GM19395 (cell line): ENCODE measurements at regions not wholly inside any gene's neighbourhood (a gene's known extent, or its start where the extent isn't known, plus 50 kb on each side); places are given as distances from the start of the nearest gene placed in this dataset.

ENCODE experiments used
- ATAC-seq: cut with Tn5 transposase; IDR thresholded peaks from one replicate; pipeline ENCODE4 v1.9.1; 2021; ENCODE audit warnings: mild to moderate bottlenecking, moderate library complexity; ENCODE audit not compliant: unreplicated experiment

- no peak for ATAC-seq
Measured at GRCh38 chr21:24939291-24939690, 668.0 kb downstream of the MRPL39 start.

DNA sequence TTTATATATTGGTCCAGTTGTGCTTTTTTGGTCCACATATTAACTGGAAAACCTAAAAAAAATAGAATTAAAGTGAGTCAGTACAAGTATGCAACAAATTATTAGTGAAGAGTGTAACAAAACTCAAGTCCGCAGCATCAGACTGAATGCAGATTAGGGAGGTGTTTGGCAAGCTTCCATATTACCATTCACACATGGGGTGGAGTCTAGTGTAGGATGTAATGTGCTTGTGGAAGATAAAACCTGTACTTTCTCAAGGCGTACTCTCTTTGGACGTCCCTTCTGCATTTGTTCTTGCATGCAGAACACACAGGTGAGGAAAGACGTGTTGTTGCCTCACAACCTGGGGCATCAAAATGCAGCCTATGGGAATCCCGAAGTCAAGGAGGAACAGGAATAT is 668.7 kb downstream of the MRPL39 start:
- no peak for ATAC-seq

- no peak for ATAC-seq
Measured at GRCh38 chr21:24935991-24936390, 671.3 kb downstream of the MRPL39 start.

- ATAC-seq: no peak
Measured at GRCh38 chr21:24910591-24910990, 696.7 kb downstream of the MRPL39 start.

DNA sequence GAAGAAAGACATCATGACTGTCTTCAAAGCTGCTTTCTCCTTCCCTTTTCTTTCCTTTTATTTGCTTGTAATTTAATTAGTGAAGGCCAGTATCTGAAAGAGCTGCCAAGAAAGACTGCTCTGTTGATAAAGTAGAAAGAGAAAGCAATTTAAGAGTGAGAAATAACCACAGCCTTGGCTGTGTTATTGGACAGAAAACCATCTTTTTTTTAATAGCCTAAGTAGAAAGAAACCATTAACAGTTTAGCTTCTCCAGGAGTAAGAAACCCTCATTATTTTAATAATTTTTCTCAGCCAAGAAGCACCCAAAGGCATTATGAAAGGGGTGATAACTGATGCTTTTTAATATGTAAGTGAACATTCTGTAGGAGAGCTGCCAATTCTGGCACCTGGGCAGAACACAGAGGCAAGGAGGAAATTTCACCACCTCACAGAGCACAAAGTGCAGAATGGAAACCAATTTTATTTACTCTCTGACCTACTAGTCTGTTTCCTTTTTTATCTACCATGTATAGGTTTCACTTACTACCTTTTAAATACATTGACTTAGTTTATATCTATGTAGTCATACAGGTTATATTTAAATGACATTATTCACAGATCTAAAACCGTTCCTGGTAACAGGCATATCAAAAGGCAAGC is 703.2 kb downstream of the MRPL39 start:
- peak; percentile 65 for ATAC-seq

- ATAC-seq: peak; percentile 57
Measured at GRCh38 chr21:24899138-24899537, 708.1 kb downstream of the MRPL39 start.

GRCh38 chr21:24897883-24898282 is 709.4 kb downstream of the MRPL39 start:
- ATAC-seq: no peak

GRCh38 chr21:24896735-24897124 is 710.6 kb downstream of the MRPL39 start:
- no peak for ATAC-seq

GRCh38 chr21:24895885-24896734 is 711.2 kb downstream of the MRPL39 start:
- peak; percentile 80 for ATAC-seq

- ATAC-seq: no peak
Measured at GRCh38 chr21:24894324-24894723, 713.0 kb downstream of the MRPL39 start.

DNA sequence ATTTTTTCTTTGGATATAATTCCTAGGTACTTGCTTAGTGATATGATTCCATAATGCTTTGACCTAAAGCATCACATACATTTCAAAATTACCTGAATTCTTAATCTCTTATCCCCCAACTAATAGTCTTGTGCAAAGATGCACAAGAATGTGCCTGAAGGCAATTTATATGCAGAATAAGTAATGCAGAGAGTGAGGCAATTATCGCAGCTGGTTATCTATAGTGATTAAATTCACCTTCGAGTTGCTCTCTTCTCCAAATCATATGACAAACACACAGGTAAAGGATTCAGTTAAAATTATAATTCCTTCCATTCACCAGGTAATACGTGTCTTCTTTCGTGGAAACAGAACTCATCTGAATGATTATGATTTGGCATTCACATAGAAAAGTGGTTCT is 717.3 kb downstream of the MRPL39 start:
- ATAC-seq: no peak

DNA sequence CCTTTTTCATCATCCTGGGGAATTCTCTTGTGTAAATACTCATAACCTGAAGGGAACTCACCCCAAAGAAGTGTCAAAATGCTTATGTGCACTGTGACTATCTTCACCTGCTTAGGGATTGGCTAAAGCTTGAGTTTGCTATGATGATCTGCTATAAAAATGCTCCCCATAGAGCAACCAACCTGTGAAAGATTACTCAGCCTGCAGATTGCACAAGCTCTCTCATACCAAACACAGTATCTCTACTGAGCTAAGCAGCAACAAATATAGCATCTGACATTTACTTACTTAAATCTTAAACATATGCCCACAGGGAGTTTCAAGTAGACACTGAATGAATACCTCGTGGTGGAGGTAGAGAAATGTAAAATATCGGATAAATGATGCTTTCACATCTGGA is 725.8 kb downstream of the MRPL39 start:
- ATAC-seq: no peak

DNA sequence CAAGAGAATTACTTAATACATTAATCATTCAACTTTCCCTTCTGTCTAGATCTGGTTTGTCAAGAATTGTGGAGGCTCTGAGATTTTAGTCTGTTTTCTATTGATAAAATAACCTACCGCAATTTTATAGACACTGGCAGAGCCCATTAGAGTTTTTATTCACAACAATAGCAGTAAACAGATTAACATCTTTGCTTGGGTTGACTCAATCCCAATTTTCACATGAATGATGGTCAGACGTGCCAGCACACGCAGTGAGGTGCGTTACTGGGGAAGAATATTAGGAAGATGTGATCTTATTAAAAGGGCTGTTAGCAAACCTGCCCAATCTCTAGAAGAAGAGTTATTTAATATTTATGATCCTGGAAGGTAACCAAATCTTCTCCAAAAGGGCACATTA is 736.6 kb downstream of the MRPL39 start:
- no peak for ATAC-seq

DNA sequence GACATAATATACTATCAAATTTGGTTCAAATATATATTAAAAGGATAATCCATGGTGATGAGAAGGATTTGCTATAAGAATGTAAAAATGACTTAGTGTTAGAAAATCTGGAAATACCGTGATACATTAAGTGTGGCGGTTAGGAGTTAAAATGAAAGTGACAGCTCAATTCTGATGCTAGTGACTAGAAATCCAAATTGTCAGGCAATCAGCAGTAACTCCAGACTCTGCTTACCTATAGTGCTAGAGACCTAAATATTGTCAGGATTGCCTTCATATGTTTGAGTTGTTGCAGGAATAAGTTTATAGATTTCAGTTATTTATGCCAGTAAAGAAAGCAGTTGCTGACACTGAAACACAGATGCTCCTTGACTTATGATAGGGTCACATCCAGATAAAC is 737.4 kb downstream of the MRPL39 start:
- ATAC-seq: no peak

DNA sequence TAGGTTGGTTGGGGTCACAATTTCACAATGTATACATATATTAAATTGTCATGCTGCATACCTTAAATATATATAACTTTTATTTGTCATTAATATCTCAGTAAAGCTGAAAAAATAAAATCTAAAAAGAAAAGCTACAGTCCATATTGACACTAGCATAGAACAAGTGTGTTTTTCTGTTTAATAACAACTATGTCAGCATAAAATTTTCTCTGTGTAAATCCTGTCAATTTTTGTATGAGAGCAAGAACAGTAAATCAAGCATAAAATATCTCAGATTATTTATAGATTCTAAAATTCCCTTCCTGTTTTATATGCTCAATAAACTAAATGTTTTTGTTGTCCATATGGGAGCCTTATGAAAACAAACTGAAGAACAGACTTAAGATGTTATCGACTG is 739.2 kb downstream of the MRPL39 start:
- no peak for ATAC-seq

DNA sequence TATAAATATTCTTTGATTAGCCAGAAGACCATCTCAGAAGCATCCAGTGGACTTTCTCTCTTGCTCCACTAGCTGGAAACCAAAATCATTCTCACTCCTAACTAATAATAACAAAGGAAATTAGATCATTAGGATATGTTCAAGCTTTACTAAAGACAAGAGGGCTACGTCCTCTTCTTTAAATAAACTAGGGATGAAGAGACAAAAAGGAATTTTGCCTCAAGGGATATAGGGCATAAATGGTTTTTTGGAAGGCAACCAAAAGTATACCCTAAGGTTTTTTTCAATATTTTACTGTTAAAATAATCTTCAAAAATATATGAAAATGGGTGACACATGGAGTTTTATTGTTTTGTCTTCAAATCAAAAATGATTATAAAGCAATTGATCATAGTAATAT is 745.8 kb downstream of the MRPL39 start:
- ATAC-seq: no peak

- no peak for ATAC-seq
Measured at GRCh38 chr21:24856326-24856725, 751.0 kb downstream of the MRPL39 start.

GRCh38 chr21:24852610-24853195 is 754.6 kb downstream of the MRPL39 start:
- no peak for ATAC-seq

- no peak for ATAC-seq
Measured at GRCh38 chr21:24850121-24850520, 757.2 kb downstream of the MRPL39 start.

GRCh38 chr21:24844671-24845070 is 762.6 kb downstream of the MRPL39 start:
- ATAC-seq: no peak

DNA sequence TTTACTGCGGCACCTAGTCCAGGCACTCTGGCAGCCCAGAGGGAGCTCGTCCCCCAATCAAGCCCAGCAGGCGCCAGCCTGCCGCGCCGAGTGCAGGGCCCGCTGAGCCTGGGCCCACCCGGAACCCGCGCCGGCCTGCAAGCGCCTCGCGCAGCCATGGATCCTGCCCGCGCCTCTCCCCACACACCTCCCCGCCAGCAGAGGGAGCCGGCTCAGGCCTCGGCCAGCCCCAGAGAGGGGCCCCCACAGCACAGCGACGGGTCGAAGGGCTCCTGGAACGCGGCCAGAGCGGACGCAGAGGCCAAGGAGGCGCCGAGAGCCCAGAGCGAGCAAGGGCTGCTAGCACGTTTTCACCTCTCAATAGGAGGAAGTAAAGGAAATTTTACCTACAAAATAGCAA is 767.0 kb downstream of the MRPL39 start:
- no peak for ATAC-seq

GRCh38 chr21:24832961-24833360 is 774.3 kb downstream of the MRPL39 start:
- no peak for ATAC-seq
